ENCODE measurements at regions not wholly inside any gene's neighbourhood (a gene's known extent, or its start where the extent isn't known, plus 50 kb on each side); places are given as distances from the start of the nearest gene placed in this dataset.

DNA sequence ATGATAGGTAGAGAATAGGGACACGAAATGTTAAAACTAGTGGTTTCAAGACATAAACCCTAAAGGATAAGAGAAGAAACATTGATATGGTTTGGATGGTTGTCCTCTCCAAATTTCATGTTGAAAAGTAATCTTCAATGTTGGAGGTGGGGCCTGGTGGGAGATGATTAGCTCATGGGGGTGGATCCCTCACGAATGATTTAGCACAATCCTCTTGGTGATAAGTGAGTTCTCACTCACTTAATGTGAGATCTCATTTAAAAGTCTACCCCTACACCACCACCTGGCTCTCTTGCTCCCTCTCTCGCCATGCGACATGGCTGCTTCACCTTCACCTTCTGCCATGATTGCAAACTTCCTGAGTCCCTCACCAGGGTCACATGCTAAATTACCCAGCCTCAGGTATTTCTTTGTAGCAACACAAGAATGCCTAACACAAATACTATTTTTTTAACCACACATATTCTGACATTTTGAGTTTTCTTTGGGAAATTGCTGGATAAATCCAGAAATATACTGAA lies 242.4 kb upstream of the PHF14 start:
- TF ChIP-seq, protein P1, sequence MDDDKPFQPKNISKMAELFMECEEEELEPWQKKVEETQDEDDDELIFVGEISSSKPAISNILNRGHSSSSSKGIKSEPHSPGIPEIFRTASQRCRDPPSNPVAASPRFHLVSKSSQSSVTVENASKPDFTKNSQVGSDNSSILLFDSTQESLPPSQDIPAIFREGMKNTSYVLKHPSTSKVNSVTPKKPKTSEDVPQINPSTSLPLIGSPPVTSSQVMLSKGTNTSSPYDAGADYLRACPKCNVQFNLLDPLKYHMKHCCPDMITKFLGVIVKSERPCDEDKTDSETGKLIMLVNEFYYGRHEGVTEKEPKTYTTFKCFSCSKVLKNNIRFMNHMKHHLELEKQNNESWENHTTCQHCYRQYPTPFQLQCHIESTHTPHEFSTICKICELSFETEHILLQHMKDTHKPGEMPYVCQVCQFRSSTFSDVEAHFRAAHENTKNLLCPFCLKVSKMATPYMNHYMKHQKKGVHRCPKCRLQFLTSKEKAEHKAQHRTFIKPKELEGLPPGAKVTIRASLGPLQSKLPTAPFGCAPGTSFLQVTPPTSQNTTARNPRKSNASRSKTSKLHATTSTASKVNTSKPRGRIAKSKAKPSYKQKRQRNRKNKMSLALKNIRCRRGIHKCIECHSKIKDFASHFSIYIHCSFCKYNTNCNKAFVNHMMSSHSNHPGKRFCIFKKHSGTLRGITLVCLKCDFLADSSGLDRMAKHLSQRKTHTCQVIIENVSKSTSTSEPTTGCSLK (tag by site-specific recombination; IDR thresholded peaks at IDR 0.05), result no peak
- no peak for TF ChIP-seq ZNF266 (tag by site-specific recombination; IDR thresholded peaks at IDR 0.05; ENCODE audit: low read depth)
- TF ChIP-seq, protein P2, sequence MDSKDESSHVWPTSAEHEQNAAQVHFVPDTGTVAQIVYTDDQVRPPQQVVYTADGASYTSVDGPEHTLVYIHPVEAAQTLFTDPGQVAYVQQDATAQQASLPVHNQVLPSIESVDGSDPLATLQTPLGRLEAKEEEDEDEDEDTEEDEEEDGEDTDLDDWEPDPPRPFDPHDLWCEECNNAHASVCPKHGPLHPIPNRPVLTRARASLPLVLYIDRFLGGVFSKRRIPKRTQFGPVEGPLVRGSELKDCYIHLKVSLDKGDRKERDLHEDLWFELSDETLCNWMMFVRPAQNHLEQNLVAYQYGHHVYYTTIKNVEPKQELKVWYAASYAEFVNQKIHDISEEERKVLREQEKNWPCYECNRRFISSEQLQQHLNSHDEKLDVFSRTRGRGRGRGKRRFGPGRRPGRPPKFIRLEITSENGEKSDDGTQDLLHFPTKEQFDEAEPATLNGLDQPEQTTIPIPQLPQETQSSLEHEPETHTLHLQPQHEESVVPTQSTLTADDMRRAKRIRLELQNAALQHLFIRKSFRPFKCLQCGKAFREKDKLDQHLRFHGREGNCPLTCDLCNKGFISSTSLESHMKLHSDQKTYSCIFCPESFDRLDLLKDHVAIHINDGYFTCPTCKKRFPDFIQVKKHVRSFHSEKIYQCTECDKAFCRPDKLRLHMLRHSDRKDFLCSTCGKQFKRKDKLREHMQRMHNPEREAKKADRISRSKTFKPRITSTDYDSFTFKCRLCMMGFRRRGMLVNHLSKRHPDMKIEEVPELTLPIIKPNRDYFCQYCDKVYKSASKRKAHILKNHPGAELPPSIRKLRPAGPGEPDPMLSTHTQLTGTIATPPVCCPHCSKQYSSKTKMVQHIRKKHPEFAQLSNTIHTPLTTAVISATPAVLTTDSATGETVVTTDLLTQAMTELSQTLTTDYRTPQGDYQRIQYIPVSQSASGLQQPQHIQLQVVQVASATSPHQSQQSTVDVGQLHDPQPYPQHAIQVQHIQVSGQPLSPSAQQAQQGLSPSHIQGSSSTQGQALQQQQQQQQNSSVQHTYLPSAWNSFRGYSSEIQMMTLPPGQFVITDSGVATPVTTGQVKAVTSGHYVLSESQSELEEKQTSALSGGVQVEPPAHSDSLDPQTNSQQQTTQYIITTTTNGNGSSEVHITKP (tag by site-specific recombination; IDR thresholded peaks at IDR 0.05), result no peak
- TF ChIP-seq, protein P3, sequence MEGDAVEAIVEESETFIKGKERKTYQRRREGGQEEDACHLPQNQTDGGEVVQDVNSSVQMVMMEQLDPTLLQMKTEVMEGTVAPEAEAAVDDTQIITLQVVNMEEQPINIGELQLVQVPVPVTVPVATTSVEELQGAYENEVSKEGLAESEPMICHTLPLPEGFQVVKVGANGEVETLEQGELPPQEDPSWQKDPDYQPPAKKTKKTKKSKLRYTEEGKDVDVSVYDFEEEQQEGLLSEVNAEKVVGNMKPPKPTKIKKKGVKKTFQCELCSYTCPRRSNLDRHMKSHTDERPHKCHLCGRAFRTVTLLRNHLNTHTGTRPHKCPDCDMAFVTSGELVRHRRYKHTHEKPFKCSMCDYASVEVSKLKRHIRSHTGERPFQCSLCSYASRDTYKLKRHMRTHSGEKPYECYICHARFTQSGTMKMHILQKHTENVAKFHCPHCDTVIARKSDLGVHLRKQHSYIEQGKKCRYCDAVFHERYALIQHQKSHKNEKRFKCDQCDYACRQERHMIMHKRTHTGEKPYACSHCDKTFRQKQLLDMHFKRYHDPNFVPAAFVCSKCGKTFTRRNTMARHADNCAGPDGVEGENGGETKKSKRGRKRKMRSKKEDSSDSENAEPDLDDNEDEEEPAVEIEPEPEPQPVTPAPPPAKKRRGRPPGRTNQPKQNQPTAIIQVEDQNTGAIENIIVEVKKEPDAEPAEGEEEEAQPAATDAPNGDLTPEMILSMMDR (tag by site-specific recombination; IDR thresholded peaks at IDR 0.05), result no peak

All from HEK293 (cell line).